LNCAP (cell line): ENCODE measurements at regions not wholly inside any gene's neighbourhood (a gene's known extent, or its start where the extent isn't known, plus 50 kb on each side); places are given as distances from the start of the nearest gene placed in this dataset.

Experiments used
- CTCF ChIP-seq: fragments of 450-650 bp; IDR thresholded peaks from 2 replicates; pipeline ENCODE4 v1.5.1; 2017; ENCODE audit warnings: mild to moderate bottlenecking

GRCh38 chr17:77359236-77359635 lies 218.5 kb downstream of the SEC14L1 start:
- TF ChIP-seq CTCF: no peak

- TF ChIP-seq CTCF: no peak
These were observed 221.3 kb downstream of the SEC14L1 start for GRCh38 chr17:77361986-77362620.

- no peak for TF ChIP-seq CTCF
These were observed 223.1 kb downstream of the SEC14L1 start for GRCh38 chr17:77363821-77364361.

GRCh38 chr17:77364381-77364911 lies 223.7 kb downstream of the SEC14L1 start:
- TF ChIP-seq CTCF: no peak

- no peak for TF ChIP-seq CTCF
These were observed 224.3 kb downstream of the SEC14L1 start for GRCh38 chr17:77364941-77365583.

- TF ChIP-seq CTCF: no peak
These were observed 224.9 kb downstream of the SEC14L1 start for GRCh38 chr17:77365584-77366186.

GRCh38 chr17:77366206-77366557 lies 225.4 kb downstream of the SEC14L1 start:
- no peak for TF ChIP-seq CTCF
